KMS-11 (cell line): ENCODE measurements at regions not wholly inside any gene's neighbourhood (a gene's known extent, or its start where the extent isn't known, plus 50 kb on each side); places are given as distances from the start of the nearest gene placed in this dataset.

Source experiments
- H2AFZ ChIP-seq: fragments of 200-600 bp; sonication (generic); 2 replicates; pipeline ENCODE4 v1.6.1; 2016; ENCODE audit warnings: antibody characterized with exemption, mixed run types, low read depth
- H3K27ac ChIP-seq: fragments of 200-600 bp; sonication (generic); 2 replicates; pipeline ENCODE4 v1.6.1; 2016; ENCODE audit warnings: mild to moderate bottlenecking, mixed run types
- H3K27me3 ChIP-seq: fragments of 200-600 bp; sonication (generic); 2 replicates; pipeline ENCODE4 v1.6.1; 2017; ENCODE audit warnings: mild to moderate bottlenecking, low read depth, mixed run types, moderate library complexity; ENCODE audit not compliant: insufficient read depth
- H3K36me3 ChIP-seq: fragments of 200-600 bp; sonication (generic); 2 replicates; pipeline ENCODE4 v1.6.1; 2017; ENCODE audit warnings: mild to moderate bottlenecking, mixed run types; ENCODE audit not compliant: insufficient read depth
- H3K4me1 ChIP-seq: fragments of 200-600 bp; sonication (generic); 2 replicates; pipeline ENCODE4 v1.6.1; 2016; ENCODE audit warnings: mild to moderate bottlenecking, low read depth, mixed run types; ENCODE audit not compliant: poor library complexity, severe bottlenecking
- H3K4me2 ChIP-seq: fragments of 200-600 bp; sonication (generic); 2 replicates; pipeline ENCODE4 v1.7.0; 2016; ENCODE audit warnings: mild to moderate bottlenecking, mixed run types
- H3K4me3 ChIP-seq: fragments of 200-600 bp; sonication (generic); IDR thresholded peaks from 2 replicates; pipeline ENCODE4 v1.6.1; 2017; ENCODE audit warnings: low read depth, low read length, mixed read lengths; ENCODE audit not compliant: insufficient read depth
- H3K79me2 ChIP-seq: fragments of 200-600 bp; sonication (generic); 2 replicates; pipeline ENCODE4 v1.6.1; 2016; ENCODE audit warnings: low read depth, mixed run types; ENCODE audit not compliant: insufficient read depth
- H3K9ac ChIP-seq: fragments of 200-600 bp; sonication (generic); 2 replicates; pipeline ENCODE4 v1.6.1; 2016; ENCODE audit warnings: mild to moderate bottlenecking, mixed run types
- H4K20me1 ChIP-seq: fragments of 200-600 bp; sonication (generic); 2 replicates; pipeline ENCODE4 v1.6.1; 2016; ENCODE audit warnings: mild to moderate bottlenecking, mixed run types; ENCODE audit not compliant: insufficient read depth
- CTCF ChIP-seq: fragments of 200-600 bp; sonication (generic); conservative IDR thresholded peaks from 2 replicates; pipeline ENCODE4 v1.6.1; 2017; ENCODE audit warnings: low read depth, mild to moderate bottlenecking, antibody characterized with exemption, low read length, moderate library complexity, mixed read lengths

DNA sequence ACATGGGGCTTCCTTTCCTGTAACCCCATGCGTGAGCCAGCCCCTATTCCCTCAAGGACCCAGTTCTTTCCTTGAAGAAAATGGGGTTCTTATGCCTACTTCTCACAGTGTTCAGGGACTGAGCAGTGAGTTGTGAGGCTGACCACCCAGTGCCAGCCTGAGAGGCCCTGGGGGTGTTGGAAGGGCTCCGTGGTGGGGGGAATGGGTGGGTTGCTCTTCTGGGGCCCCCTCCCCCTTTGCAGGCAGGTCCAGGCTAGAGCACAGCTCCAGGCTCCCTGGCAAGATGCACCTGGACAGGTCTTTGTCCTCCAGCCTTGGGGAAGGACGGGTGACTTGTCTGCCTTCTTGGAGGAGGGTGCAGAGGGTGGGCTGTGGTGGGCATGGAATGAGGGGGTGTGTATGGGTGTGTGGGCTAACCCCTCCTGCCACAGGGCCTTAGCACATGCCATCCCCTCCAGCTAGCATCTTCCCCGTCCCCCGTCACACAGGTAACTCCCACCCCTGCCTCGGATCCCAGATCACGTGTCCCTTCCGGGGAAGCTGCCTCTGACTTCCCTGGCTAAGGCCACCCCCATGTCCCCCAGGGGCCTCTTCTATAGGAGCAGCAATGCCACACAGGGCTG is 64.6 kb downstream of the MYEOV start:
- Histone ChIP-seq H4K20me1 (no peaks in the 10 kb centered on the region), H2AFZ (no peak overlapping the region), H3K79me2 (no peaks in the 10 kb centered on the region), H3K9ac (no peak overlapping the region), H3K4me3 (no peak overlapping the region), H3K4me2 (no peak overlapping the region), H3K27me3 (0 out of 2 replicates have a peak, but pooled peaks cover 2% of the 10 kb centered on the region), H3K4me1 (no peaks in the 10 kb centered on the region), H3K36me3 (no peaks in the 10 kb centered on the region), H3K27ac (no peak overlapping the region)
- TF ChIP-seq CTCF = no peak

- Histone ChIP-seq H3K4me1 (no peaks in the 10 kb centered on the region), H3K4me2 (no peak overlapping the region), H2AFZ (no peak overlapping the region), H3K27ac (no peak overlapping the region), H4K20me1 (no peaks in the 10 kb centered on the region), H3K9ac (no peak overlapping the region), H3K36me3 (no peaks in the 10 kb centered on the region), H3K4me3 (no peak overlapping the region), H3K27me3 (peaks cover 5% of the 10 kb centered on the region; the same call in 1 of the 2 replicates), H3K79me2 (no peaks in the 10 kb centered on the region)
- no peak for TF ChIP-seq CTCF
Measured at GRCh38 chr11:69359735-69360480, 66.0 kb downstream of the MYEOV start.

GRCh38 chr11:69360606-69361005 is 66.7 kb downstream of the MYEOV start:
- no peaks in the 10 kb centered on the region for H4K20me1 ChIP-seq
- H3K4me2 ChIP-seq = no peak overlapping the region
- H3K27ac ChIP-seq = no peak overlapping the region
- H3K4me3 ChIP-seq = no peak overlapping the region
- H3K9ac ChIP-seq = no peak overlapping the region
- H3K36me3 ChIP-seq = no peaks in the 10 kb centered on the region
- H3K4me1 ChIP-seq = no peaks in the 10 kb centered on the region
- no peaks in the 10 kb centered on the region for H3K79me2 ChIP-seq
- no peak for TF ChIP-seq CTCF
- no peak overlapping the region for H2AFZ ChIP-seq
- peaks cover 4% of the 10 kb centered on the region; the same call in 1 of the 2 replicates for H3K27me3 ChIP-seq

- no peaks in the 10 kb centered on the region for H3K79me2 ChIP-seq
- peaks cover 4% of the 10 kb centered on the region for H3K27me3 ChIP-seq
- H3K27ac ChIP-seq = no peak overlapping the region
- no peaks in the 10 kb centered on the region for H3K4me1 ChIP-seq
- no peak overlapping the region for H2AFZ ChIP-seq
- no peak overlapping the region for H3K4me3 ChIP-seq
- H3K4me2 ChIP-seq = no peak overlapping the region
- H4K20me1 ChIP-seq = no peaks in the 10 kb centered on the region
- TF ChIP-seq CTCF = no peak
- no peak overlapping the region for H3K9ac ChIP-seq
- H3K36me3 ChIP-seq = no peaks in the 10 kb centered on the region
Measured at GRCh38 chr11:69361048-69361447, 67.1 kb downstream of the MYEOV start.
